ENCODE measurements at regions not wholly inside any gene's neighbourhood (a gene's known extent, or its start where the extent isn't known, plus 50 kb on each side); places are given as distances from the start of the nearest gene placed in this dataset.

DNA sequence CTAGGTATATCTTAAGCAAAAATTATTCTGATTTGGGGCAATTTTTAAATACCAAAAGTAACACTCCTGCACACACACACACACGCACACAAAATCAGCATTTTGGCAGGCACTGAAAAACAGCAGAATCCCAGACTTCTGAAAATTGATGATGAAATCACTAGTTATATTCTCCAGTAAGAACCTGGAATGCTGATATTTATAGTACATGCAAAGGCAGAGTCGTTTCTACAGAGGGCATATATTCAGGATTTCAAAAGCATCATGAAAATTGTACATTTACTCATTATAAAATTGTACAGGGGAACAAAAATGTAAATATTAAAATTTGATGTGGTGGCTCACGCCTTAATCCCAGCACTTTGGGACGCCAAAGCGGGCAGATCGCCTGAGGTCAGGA lies 352.5 kb upstream of the PITX2 start:
- TF ChIP-seq, protein P1, sequence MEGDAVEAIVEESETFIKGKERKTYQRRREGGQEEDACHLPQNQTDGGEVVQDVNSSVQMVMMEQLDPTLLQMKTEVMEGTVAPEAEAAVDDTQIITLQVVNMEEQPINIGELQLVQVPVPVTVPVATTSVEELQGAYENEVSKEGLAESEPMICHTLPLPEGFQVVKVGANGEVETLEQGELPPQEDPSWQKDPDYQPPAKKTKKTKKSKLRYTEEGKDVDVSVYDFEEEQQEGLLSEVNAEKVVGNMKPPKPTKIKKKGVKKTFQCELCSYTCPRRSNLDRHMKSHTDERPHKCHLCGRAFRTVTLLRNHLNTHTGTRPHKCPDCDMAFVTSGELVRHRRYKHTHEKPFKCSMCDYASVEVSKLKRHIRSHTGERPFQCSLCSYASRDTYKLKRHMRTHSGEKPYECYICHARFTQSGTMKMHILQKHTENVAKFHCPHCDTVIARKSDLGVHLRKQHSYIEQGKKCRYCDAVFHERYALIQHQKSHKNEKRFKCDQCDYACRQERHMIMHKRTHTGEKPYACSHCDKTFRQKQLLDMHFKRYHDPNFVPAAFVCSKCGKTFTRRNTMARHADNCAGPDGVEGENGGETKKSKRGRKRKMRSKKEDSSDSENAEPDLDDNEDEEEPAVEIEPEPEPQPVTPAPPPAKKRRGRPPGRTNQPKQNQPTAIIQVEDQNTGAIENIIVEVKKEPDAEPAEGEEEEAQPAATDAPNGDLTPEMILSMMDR (conservative IDR thresholded peaks at IDR 0.05; ENCODE audit: low read depth, low read length): no peak
- no peak for TF ChIP-seq NFE2L2 (IDR thresholded peaks at IDR 0.05; ENCODE audit: low read depth, low read length)
- no peak for TF ChIP-seq POLR2A (IDR thresholded peaks at IDR 0.05; ENCODE audit: low read depth, low read length)
- no peak for TF ChIP-seq FOS (IDR thresholded peaks at IDR 0.05; ENCODE audit: low read depth, low read length)
- no peak for TF ChIP-seq RCOR1 (IDR thresholded peaks at IDR 0.05; ENCODE audit: insufficient replicate concordance, low read length)
- no peak for TF ChIP-seq MAFK (IDR thresholded peaks at IDR 0.05; ENCODE audit: low read depth, low read length)
- TF ChIP-seq RAD21 (IDR thresholded peaks at IDR 0.05; ENCODE audit: low read length): no peak
- no peak for TF ChIP-seq RFX5 (IDR thresholded peaks at IDR 0.05; ENCODE audit: low read depth, low read length)
- no peak for TF ChIP-seq BHLHE40 (IDR thresholded peaks at IDR 0.05; ENCODE audit: low read depth, low read length)

Measured in IMR-90 (cell line).